COR-L47 (cell line): ENCODE measurements at regions not wholly inside any gene's neighbourhood (a gene's known extent, or its start where the extent isn't known, plus 50 kb on each side); places are given as distances from the start of the nearest gene placed in this dataset.
"Not testable (repeated sequence)": the region's sequence is repeated elsewhere in the genome, so short reads cannot be mapped to it uniquely, and the experiment has no call there.

Experiments used
- DNase-seq: peaks from one replicate; lab custom pipeline; 2025; lab: John Stamatoyannopoulos, UW

DNA sequence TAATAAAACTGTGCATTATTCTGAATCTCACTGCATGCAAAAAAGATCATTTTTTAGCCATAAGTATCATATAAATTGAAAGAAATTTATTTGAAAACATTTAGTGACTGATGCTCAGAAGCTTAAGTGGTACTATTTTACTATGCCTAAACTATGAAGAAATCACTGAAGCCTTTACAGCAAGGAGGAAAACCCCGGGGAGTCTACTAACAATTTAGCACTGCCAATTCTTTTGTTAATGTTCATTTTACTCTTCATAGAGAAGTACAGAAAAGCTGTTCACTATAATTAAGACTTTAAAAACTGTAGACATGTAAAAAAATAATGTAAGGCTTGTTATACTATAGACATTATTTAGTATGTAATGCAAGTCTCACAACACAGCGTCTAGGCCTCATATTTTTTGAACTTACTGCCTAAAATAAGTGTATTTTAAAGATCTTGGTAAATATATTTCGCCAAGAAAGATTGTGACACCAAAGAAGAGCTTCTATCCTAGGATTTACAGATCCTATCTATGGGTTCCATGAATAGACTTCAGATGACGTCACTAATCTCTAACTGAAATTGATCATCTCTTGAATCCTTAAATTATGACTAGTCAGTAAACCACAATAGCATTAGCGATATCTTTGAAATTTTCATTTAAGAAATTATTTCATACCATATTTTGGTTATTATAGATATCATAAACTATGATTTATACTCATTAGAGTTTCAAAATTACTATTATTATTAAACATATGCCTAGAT is 602.5 kb downstream of the TMA16 start:
- DNase-seq: no peak

DNA sequence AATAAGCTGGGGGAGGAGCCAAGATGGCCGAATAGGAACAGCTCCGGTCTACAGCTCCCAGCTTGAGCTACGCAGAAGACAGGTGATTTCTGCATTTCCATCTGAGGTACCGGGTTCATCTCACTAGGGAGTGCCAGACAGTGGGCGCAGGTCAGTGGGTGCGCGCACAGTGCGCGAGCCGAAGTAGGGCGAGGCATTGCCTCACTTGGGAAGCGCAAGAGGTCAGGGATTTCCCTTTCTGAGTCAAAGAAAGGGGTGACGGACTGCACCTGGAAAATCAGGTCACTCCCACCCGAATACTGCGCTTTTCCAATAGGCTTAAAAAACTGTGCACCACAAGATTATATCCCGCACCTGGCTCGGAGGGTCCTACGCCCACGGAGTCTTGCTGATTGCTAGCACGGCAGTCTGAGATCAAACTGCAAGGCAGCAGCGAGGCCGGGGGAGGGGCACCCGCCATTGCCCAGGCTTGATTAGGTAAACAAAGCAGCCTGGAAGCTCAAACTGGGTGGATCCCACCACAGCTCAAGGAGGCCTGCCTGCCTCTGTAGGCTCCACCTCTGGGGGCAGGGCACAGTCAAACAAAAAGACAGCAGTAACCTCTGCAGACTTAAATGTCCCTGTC is 606.4 kb downstream of the TMA16 start:
- DNase-seq: not testable (repeated sequence)

DNA sequence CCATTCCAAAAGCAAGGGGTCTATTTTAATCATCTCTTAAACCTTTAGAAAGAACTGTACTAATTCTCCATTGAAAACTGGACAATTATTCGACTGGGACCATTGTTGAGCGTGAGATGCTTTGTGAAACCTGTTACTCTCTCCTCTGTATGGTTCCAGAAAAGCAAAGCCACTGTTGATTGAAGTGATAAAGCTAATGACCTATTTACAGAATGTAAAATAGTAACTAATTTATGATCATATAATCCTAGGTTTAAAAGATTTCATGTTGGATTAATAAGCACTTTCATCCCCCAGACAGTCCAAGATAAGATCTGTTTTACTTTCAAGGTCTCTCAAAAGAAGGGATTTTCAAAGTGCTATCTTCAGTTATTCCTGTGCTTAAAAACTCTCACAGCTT is 614.5 kb downstream of the TMA16 start:
- DNase-seq: no peak

DNA sequence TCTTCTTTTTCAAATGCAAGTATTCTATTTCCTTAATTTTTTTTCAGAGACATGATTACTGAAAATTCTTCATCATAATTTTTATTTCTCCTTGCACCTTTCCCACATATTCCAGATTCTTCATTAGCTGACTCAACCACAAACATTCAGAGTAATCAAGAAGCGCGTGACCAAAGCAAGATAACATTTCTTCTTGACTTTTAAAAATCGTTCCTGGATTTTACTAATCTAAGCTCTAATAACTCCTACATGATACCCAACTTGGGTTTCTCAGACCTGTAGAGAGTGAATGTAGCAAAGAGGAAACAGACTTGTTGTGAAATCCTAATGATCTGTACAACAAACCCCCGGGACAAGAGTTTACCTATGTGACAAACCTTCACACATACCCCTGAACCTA is 615.0 kb downstream of the TMA16 start:
- no peak for DNase-seq

DNA sequence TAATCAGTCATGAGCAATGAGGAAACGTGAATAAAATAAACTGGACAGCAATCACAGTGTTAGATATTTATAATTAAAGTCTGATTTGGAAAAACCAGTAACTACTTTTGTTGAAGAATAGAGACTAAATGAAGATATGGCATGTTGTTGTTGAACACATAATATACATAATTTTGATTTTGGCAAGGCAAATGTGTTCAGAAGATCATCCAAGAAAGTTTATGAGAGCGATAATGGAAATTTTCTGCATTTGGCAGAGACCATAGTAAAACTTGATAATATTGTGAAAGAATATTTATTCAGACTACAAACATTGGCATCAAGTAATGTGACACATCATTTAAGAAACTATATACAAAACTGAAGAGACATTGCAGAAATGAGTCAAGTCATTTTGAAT is 620.7 kb downstream of the TMA16 start:
- no peak for DNase-seq

DNA sequence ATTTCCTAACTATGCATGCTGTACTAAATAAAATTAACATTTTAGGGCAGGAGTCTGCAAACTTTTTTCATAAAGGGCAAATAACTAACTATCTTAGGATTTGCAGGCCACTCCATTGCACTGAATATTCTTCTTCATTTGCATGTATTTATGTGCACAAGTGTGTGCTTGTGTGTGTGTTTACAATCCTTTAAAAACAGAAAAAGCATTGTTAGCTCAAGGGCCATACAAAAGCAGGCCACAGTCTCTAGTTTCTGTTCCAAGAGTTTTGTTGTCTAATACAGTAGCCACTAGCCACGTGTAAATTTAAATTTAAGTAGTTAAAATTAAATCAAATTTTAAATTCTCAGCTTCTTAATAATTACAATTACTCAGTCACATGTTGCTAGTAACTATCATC is 621.8 kb downstream of the TMA16 start:
- DNase-seq: no peak

DNA sequence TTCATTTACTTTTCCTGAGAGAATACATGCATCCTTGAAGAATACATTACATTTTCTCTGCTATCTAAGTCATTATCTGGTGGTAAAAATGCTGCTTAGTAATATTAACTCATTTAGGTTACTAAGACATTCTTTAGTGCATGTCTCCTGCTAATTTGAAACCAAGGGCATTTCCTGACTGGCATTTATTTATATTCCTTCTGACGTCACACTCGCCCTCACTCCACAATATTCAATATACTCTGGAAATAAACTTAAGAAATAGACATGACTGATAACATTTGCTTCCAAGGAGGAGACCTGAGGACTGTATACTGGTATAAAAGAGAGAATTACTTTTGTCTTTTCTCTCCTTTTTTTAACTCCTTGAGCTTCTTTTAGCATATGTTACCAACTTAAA is 619.5 kb upstream of the SMIM31 start:
- no peak for DNase-seq

DNA sequence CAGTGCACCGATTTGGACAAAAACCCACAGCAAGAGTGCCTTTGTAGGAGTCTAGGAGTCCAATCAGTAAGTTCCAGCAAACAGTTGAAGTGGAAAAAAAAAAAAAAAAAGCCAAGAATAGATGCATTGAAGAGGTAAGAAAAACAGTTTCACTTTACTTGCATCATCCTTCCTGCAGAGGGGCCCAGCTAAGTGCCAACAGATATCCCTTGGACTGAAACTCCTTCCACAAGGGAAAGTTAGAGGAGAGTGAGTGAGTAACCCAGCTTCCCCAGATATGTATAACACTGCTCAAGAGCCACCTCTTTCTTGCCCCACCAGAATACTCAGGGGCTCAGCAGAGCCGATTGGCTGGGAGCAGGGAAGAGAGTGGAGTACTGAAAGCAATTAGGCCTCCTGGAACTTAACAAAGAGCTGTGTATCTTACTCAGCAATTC is 617.7 kb upstream of the SMIM31 start:
- no peak for DNase-seq

DNA sequence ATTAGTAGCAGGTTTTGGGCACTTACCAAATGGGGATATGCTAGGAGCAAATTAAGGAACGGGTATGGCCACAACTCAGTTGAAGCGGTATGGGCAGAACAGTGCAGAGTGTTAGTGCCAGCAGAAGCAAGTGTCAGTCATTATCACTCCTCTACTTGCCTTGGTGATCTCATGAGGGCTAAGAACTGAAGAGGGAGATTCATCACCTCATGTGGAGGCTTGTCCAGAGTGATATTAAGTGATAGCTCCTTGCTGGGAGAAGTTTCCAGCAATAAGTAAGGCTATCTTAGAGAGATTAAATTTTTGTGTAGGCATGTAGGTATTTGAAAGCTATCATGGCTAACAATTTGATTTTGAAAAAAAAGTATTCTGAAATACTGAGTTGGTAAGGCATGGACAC is 615.4 kb upstream of the SMIM31 start:
- DNase-seq: no peak

DNA sequence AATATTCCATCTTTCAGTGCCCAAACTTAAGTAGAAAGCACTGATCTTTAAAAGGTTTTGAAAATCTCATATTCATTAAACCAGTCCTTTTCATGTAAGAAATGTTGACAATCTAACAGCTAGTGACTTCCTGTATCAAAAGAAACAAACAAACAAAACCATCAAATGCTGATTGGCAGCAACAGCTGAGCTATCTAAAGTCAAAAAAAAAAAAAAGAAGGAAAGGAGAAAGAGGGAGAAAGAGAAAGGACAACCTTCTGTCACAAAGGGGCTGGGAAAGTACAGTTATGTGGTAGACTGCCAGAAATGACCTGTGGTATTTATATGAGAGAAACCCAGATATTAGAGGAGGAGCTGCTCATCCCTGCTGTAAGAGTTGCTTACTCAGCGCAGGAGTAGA is 614.6 kb upstream of the SMIM31 start:
- DNase-seq: no peak

DNA sequence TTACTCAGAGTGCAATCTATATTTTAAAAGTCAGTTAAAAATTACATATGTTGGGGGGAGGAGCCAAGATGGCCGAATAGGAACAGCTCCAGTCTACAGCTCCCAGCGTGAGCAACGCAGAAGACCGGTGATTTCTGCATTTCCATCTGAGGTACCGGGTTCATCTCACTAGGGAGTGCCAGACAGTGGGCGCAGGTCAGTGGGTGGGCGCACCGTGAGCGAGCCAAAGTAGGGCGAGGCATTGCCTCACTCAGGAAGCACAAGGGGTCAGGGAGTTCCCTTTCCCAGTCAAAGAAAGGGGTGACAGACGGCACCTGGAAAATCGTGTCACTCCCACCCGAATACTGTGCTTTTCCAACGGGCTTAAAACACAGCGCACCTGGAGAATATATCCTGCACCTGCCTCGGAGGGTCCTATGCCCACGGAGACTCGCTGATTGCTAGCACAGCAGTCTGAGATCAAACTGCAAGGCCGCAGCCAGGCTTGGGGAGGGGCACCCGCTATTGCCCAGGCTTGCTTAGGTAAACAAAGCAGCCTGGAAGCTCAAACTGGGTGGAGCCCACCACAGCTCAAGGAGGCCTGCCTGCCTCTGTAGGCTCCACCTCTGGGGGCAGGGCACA is 612.1 kb upstream of the SMIM31 start:
- not testable (repeated sequence) for DNase-seq

DNA sequence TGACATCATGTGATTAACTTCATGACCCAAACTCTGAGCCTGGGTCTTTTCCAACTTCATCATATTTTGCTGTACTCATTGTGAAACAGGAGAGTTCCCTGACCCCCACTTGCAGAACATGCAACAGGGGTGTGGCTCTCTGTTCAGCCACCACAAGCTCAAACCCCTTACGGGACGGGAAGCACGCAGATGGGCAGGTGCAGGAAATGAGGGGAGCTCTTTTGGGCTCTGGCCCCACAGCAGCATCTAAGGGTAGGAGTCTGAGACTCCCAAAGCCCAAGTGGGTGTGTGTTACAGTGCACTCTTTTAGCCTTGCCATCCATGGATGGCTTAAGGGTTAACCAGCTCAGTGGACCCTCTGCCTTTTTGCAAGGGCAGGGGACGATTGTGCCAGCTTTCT is 599.5 kb upstream of the SMIM31 start:
- no peak for DNase-seq

DNA sequence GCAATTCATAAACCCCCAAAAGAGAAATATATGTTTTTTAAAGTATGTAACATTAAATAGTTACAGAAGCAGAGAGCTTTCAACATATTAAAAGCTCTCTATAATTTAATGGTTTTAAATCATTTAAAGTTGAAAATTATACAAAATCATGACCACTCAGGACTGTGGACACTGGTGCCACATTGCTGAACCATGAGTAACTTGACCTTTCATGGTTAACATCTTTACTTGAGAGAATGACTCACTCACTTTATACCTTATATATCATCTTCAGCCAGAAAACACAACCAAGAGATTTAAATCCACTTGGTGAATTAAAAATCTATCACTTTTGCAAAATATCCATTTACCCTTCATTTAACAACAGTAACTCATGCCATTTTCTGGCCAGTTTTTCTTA is 584.3 kb upstream of the SMIM31 start:
- no peak for DNase-seq

DNA sequence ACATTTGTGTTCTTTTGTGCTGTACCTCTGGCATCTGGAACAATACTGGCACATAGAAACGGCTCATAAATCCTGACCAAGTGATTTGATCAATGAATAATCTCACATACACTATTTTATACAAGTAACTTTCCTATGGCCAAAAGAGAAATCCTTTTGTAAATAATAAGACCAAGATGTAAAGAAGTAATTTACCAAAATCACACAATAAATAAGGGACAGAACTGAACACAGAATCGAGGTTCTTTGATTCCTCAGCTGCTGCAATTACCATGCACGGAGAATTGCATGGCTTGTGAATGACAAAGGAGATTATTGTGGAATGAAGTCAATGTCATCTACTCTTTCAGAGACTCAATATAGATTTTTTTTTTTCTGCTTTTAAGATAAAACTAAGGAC is 576.8 kb upstream of the SMIM31 start:
- no peak for DNase-seq

DNA sequence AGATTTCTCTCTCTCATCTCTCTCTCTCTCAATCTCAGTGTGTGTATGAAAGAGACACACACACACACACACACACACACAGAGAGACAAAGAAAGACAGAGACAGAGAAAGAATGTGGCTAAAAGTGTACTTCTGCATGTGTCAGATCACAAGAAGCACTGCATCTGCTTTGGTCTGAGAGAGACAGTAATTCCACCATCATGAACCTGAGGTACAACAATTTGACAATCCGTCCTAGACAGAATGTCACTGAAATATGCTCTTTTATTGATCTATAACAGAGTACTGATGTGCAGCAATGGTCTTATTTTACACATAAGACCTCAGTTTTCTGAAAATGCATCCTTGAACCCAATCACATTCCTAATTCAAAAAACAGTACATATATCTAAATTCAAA is 576.2 kb upstream of the SMIM31 start:
- no peak for DNase-seq

DNA sequence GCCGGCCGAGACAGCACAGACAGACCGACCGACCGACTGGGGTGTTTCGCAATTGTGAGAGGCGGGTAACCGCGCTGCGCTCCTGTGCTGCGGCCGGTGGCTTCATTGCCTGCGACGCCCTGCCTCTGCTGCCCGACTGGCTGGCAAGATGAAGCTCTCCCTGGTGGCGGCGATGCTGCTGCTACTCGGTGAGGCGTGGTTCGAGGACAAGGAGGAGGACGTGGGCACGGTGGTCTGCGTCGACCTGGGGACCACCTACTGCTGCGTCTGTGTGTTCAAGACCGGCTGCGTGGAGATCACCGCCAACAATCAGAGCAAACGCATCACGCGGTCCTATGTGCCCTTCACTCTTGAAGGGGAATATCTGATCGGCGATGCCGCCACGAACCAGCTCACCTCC is 565.7 kb upstream of the SMIM31 start:
- no peak for DNase-seq

DNA sequence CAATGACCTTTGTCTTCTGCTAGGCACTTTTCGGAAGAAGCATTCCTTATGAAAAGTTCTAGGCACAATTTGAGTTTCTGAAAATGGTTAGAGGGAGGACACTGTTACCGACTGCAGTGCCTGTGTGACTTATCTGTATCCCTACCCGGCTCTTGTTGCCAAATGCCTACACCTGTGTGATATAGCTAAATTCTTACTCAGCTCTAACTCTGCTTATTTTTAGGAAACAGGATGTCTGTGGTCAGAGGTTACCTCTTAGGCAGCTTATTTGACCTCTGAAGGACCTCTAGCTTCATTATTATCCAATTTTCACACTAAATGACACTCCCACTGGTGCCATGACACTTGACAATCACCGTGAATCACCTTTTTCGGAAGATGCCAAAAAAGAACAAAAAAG is 561.1 kb upstream of the SMIM31 start:
- no peak for DNase-seq

DNA sequence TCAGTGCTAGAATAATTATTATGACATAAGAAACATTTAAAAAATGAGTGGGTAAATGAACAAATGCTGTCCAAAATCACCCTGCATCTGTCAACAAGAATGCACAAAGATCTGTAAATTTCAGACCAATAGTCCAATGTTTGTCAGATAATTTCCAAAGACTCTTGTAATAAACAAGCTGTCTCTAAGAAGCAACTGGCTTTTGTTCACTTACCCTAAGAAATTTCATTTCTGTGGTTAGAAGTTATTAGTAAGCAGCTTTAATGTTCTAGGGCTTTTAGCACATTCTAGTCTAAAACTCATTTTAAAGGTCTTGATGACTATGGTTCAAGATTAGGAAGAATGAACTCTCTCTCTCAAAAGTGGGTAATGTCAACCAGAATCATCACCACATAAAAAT is 560.3 kb upstream of the SMIM31 start:
- no peak for DNase-seq

DNA sequence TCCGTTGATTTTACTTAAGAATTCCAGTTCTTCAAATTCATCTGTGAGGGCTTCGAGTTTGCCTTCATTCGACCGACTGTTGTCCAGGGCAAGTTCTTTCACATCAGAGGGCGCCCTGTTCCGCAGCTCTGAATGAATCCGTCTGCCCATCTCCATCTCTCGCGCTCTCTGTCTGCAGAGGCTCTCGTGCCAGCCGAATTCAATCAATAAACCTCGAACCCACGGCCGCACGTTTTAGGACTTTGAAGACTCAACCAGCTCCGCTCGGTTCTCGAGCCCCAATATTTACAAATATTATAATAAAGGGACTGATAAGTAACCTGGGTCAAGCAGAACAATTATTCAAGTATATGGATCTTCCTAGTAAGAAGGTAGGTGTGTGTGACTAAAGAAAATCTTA is 556.4 kb upstream of the SMIM31 start:
- no peak for DNase-seq

DNA sequence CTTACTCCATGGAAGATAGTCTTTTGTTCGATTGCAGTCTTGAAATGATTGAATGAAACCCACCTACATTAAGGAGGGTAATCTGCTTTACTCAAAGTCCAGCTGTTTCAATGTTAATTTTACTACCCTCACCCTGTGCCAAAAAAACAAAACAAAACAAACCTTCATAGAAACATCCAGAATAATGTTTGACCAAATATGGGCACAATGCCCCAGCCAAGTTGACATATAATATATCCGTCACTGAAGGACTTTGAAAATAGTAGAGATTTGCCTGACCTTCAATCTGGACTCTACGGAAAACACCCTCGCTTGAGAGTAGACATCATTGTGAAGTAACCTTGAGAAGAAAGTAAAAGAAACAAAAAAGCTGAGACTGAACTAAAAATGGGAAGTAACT is 550.5 kb upstream of the SMIM31 start:
- DNase-seq: no peak

DNA sequence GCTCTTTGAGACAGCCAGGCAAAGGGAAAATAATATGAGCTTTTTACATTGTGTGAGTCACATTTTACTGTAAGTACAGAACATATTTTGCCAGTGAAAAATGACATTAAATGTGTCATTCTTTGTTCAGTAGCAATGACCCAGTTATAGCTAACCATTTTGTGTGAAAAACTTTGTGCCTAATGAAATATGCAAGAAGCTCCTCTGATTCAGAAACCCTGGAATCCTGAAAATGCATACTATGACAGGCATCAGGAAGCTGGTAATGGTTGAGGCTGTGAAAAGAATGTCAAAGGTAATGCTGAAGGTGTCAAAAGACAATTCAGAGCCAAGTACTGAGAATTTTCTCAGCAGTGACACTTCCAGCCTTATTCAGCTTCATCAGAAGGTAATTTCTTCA is 549.5 kb upstream of the SMIM31 start:
- DNase-seq: no peak

DNA sequence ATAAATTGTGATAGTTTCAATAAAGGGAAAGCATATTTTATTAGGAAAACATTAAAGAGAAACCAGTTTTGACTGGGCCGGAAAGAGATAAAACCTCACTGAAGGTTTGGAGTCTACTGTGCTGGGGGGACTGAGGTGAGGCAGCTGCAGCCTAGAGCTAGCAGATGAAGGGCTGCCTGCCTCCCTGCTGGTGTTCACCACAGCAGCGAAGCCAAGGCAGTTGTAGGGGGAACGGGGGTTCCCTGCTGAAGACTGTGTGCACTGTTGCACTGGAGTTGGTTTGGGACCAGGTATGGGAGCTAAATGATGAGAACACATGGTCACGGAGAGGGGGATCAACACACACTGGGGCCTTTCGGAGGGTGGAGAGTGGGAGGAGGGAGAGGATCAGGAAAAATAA is 546.5 kb upstream of the SMIM31 start:
- no peak for DNase-seq

DNA sequence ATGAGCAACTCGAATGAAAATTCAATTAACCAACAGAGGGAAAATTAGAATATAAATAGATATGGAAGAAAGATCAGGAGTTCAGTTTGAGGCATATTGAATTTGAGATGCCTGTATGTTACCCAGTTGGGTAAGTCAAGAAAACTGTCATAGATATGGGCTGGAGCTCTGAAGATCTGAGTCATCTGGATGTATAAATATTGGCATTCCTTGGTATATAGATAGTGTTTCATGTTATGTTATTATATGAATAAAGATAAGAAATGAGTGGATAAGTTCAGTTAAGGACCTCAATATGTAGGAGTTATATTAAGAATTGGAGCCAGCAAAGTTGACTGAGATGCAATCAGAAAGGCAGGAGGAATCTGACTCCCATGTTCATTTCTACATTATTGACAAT is 543.6 kb upstream of the SMIM31 start:
- no peak for DNase-seq

DNA sequence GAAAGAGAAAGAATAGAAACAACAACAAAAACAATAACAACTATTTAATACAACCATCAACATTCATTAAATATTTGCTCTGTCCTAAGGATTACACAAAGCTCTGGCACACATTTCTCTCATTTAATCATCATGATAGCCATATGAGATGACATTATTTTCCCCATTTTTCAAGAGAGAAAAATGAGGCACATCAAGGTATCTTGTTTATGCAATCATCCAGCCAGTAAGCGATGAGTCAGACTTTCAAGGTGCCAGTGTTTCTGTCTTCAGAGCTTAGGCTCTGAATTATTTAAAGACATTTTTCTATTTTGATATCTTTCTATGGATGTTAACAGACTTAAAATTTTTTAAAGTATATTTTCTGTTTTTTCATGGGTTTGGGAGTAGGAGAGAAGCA is 541.8 kb upstream of the SMIM31 start:
- DNase-seq: no peak
